SKM-1 (cell line): ENCODE measurements at regions not wholly inside any gene's neighbourhood (a gene's known extent, or its start where the extent isn't known, plus 50 kb on each side); places are given as distances from the start of the nearest gene placed in this dataset.

Experiments used
- DNase-seq: peaks from one replicate; lab custom pipeline; 2025; ENCODE audit not compliant: unreplicated experiment; lab: John Stamatoyannopoulos, UW

DNA sequence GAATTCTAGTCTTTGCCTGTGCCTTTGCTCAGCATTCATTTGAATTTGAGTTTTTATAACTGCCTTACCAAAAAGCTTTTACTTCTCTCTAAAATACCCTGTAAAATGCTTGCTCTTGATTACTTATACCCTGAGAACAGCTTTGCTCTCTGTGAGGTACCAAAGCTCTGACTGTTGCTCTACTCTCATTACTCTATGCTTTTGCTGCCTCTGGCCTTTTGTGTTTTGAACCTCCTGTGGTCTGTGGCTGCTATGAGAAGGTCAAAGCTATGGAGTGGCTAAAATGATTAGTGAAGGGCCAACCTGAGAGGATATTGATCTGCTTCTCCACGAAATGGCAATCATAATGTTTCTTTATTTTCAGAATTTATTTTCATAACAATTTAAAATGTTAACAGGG, 375.6 kb upstream of the IMPG1 start:
- DNase-seq: no peak

- no peak for DNase-seq
Observed at GRCh38 chr6:76441875-76442274, 369.4 kb upstream of the IMPG1 start.

- DNase-seq: no peak
Observed at GRCh38 chr6:76439811-76440210, 367.3 kb upstream of the IMPG1 start.

GRCh38 chr6:76438768-76439167, 366.3 kb upstream of the IMPG1 start:
- no peak for DNase-seq

GRCh38 chr6:76435174-76435573, 362.7 kb upstream of the IMPG1 start:
- DNase-seq: peak; percentile 35

DNA sequence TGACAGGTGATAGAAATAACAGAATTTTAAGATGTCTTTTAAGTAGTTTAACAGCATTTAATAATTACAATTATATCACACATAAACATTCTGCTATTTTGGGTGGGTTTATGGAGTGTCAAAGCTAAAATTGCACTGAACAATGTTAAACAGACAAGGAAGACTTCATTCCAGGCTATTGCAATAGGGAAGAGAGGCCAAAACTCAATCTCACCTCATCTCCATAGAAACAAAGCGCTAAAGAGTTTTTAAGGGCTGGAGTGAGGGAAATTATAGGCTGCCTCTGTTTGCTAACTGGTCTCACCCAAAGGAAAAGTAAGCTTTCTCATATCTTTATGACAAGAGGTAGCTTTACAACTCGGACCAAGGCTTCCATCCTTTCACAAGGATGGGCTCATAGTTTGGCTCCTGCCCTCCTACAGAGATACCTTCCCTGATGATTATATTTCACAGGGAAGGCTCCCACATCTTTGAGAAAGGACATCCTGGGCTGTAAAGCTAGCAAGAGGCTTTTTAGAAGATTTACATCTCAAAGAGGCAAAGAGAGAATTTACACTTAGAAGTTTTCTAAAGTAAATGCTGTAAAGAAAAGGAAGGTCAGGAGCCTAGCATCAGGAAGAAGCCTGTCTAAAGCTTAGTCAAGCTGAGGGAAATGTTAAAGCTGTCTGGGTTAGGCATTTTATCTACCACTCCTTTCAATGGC, 350.2 kb upstream of the IMPG1 start:
- no peak for DNase-seq

DNA sequence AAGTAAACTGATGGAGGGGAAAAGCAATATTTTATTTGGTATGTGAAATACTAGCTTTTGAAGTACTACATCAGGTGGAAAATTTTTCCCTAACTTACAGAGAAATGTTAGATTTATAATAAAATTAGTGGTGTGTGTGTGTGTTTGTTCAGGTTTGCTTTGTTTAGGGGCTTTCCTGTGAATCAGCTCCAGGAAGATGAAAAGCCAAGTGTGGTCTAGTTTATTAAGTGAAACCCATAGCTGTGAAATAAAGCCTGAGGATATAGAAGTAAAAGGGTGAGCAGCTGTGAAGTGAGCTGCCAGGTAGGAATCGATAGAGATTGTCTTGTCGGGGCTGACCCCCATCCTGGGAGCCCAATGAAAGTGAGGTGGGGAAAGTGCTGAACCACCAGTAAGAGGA, 347.6 kb upstream of the IMPG1 start:
- no peak for DNase-seq

DNA sequence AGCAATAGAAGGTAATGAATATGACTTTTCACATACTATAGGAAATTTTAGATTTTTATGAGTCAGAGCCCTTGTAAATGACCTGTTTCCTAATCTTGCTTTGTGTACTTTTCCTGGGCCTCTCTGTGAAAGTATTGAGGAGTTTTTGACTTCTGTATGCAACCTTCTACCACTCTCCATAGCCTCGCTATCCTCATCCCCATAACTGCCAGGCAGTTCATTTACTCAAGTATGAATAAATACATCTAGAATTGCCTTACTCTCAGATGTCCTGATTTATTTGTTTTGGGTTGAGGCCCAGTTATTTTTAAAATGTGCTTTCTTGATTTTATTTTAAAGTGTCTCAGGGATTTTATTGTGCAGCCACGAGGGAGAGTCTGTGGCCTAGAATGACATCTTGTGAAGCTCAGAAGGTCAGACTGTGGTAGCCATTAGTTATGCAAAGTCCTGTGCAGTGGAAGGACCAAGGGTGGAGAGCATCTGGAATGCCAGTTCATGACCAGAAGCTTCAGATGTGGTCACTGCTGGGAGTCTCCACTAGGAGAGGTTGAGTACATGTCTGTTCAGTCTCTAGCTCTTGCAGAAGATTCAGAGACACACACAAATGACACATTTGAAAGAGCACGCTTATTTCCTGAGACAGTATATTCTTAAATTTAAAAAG, 346.2 kb upstream of the IMPG1 start:
- DNase-seq: no peak

DNA sequence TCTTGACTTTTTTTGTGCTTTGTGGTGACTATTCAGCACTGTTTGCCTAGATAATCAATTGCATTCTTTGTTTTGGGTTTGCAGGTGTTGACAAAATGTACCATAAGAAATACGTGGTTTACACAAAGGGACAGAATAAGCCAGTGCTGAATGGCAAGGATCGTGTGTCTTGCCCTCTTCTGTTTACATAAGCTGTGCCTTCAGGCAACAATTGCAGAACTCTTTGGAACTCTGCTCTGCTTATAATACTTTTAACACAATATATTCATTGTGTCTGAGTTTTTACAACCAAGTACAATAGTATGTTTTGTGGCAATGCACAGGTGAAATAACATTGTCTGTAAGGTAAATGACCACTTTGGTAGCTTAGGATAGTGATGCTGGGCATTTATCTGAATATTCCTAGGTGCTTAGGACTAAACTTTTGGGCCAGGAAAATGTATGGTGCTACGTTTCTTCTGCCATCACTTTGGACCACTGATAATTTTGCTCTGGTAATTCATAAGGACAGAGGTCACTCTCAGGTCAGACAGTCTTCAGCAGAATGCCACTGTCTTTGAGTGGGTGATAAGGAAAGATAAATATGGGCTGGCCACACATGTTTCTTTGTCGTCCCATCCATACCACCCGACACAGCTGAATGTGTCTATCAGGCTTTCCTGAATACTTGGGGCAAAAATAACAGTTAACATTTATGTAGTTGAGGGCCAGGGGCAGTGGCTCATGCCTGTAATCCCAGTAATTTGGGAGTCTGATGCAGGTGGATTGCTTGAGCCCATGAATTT, 344.6 kb upstream of the IMPG1 start:
- no peak for DNase-seq

GRCh38 chr6:76403064-76403463, 330.6 kb upstream of the IMPG1 start:
- no peak for DNase-seq

GRCh38 chr6:76397966-76398365, 325.5 kb upstream of the IMPG1 start:
- DNase-seq: no peak

DNA sequence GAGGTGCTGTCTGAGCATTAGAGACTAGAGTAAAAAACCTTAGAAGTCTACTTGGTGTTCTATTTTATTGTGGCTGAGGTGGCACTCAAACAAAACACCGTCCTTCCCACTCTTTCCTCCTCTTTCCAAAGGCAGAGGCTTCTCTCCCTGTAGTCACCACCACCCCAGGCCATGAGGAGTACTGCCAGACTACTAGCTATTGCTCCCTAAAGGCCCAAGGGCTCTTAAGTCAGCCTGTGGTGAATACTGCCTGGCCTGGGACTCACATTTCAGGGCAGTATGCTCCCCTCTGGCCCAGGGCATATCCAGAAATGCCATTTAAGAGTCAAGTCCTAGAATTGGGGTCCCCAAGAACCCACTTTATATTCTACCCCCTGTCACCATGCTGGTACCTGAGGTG, 309.7 kb upstream of the IMPG1 start:
- no peak for DNase-seq

DNA sequence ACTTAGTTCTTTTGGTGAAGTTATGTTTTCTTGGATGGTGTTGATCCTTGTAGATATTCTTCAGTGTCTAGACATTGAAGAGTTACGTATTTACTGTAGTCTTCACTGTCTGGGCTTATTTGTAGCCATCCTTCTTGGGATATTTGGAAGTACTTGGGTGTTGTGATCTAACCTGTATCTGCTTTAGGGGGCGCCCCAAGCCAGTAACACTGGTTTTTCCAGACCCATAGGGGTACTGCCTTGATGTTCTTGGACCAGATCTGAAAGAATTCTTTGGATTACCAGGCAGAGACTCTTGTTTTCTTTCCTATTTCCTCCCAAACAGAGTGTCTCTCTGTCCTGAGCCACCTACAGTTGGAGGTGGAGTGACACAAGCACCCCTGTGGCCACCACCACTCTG, 309.1 kb upstream of the IMPG1 start:
- no peak for DNase-seq

DNA sequence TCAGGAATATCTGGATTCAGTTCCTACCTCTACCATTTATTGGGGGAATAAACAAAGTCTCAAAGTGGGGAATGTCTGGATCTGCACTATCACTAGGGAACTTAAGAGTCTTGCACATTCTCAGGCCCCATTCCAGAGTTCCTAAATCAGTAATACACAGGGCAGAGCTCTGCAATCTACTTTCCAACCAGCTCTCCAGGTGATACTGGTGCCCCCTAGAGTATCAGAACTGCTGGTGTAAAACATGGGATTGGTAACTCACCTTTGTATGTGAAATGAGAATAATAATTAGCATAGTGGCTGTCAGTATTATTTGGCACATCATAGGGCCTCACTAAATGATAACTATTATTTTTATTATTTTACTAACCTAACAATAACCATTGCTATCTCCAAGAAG, 278.8 kb upstream of the IMPG1 start:
- DNase-seq: no peak

GRCh38 chr6:76347539-76347938, 275.1 kb upstream of the IMPG1 start:
- no peak for DNase-seq

DNA sequence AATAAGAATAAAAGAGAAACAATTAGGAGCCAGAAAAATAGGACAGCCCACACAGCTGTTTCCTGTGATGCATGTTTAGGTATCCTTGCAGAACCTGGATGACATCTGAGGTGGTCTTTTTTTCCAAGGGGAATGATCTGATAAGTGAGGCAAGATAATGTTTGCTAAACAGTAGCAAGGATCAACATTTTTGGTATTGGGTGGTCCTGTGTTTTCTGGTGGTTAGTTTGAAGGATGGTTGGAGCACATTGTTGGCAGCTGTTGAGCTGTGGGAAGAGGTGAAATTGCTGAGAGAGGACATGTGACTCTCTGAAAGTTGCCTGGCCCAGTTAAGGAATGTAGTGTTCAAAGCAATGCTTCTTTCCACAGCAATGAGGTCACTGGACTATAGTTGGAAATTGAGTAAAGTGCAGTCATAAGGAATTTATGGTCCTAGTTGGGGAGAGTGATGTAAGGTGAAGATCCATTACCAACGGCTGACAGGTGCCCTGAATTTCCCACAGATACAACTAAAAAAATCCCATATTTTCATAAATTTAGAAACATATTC, 270.2 kb upstream of the IMPG1 start:
- no peak for DNase-seq

- DNase-seq: no peak
Observed at GRCh38 chr6:76330031-76330430, 257.6 kb upstream of the IMPG1 start.

DNA sequence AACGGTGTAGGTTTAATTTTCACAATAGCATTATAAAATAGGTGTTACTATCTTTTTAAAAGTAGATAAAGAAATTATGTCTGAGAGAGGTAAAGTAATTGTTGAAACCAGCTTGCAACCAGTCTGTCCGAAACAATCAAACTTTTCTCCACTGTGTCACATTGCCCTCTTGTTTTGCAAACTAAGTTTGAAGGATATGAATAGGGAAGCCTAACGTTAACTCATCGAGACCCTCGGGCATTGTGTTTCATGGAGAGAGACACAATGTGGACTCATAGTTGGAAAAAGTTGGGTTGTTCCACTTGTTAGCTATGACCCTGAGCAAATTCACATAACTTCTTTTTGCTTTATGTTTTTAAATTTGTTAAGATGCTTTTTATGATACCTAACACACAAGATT, 254.4 kb upstream of the IMPG1 start:
- DNase-seq: no peak
